AG04450 (cell line): ENCODE measurements at regions not wholly inside any gene's neighbourhood (a gene's known extent, or its start where the extent isn't known, plus 50 kb on each side); places are given as distances from the start of the nearest gene placed in this dataset.

Experiments used
- CTCF ChIA-PET: fragments of 300-600, 350-600 bp; formaldehyde crosslinking; extraction: SDS; loops from one replicate; lab custom pipeline; 2022; ENCODE audit warnings: antibody characterized with exemption, inconsistent platforms; lab: Charles Lee
- POLR2A ChIA-PET: fragments of 350-600 bp; formaldehyde crosslinking; extraction: SDS; loops from one replicate; lab custom pipeline; 2021; ENCODE audit warnings: antibody characterized with exemption, inconsistent platforms; lab: Yijun Ruan, JAX
- DNase-seq: peaks from one replicate; pipeline ENCODE4 v3.0.0-alpha.2; 2011; ENCODE audit warnings: low read depth, low spot score
- H3K27ac ChIP-seq: one replicate; pipeline ENCODE4 v1.5.1; 2012; ENCODE audit warnings: low read depth, low read length, control low read depth
- H3K27me3 ChIP-seq: one replicate; pipeline ENCODE4 v1.6.0; 2012; ENCODE audit warnings: low read length; ENCODE audit not compliant: control insufficient read depth, insufficient read depth
- H3K4me3 ChIP-seq: 2 replicates; pipeline ENCODE4 v1.5.1; 2011; ENCODE audit warnings: mild to moderate bottlenecking, low read depth, low read length, control low read depth
- H3K9me3 ChIP-seq: 2 replicates; pipeline ENCODE4 v1.5.1; 2012; ENCODE audit warnings: low read length; ENCODE audit not compliant: control insufficient read depth, insufficient read depth
- TF ChIP-seq, protein P1 (sequence below): IDR thresholded peaks from 2 replicates; pipeline ENCODE4 v1.5.1; 2011; ENCODE audit warnings: low read depth, low read length, control low read depth, inconsistent platforms

DNA sequence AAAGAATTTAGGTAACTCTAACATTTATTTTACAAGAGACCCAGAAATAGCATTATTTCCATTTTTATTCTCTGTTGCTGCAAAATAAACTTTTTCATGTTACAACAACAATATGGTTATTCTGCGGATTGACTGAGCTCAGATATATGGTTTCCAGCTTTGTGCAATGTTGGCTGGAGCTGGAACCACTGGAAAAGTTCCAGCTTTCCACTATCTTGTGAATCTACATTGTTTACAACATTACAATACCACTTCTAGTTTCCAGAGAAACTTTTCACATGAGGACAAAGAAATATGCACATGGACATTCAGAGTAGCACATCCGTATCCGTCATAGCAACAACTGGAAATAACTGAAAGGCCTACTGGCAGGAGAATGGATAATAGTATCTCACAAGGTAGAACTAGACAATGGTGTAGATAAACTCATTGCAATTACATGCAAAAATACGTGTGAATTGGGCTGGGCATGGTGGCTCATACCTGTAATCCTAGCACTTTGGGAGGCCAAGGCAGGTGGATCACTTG is 436.1 kb upstream of the ADAMTS16 start:
- POLR2A ChIA-PET: no interaction called here
- CTCF ChIA-PET: no interaction called here
- Histone ChIP-seq H3K9me3 (no peaks in the 10 kb centered on the region; the same call in 1 of the 2 replicates), H3K4me3 (no peak overlapping the region), H3K27me3 (no peaks in the 10 kb centered on the region), H3K27ac (no peak overlapping the region)
- no peak for DNase-seq
- TF ChIP-seq, protein P1, sequence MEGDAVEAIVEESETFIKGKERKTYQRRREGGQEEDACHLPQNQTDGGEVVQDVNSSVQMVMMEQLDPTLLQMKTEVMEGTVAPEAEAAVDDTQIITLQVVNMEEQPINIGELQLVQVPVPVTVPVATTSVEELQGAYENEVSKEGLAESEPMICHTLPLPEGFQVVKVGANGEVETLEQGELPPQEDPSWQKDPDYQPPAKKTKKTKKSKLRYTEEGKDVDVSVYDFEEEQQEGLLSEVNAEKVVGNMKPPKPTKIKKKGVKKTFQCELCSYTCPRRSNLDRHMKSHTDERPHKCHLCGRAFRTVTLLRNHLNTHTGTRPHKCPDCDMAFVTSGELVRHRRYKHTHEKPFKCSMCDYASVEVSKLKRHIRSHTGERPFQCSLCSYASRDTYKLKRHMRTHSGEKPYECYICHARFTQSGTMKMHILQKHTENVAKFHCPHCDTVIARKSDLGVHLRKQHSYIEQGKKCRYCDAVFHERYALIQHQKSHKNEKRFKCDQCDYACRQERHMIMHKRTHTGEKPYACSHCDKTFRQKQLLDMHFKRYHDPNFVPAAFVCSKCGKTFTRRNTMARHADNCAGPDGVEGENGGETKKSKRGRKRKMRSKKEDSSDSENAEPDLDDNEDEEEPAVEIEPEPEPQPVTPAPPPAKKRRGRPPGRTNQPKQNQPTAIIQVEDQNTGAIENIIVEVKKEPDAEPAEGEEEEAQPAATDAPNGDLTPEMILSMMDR: no peak

DNA sequence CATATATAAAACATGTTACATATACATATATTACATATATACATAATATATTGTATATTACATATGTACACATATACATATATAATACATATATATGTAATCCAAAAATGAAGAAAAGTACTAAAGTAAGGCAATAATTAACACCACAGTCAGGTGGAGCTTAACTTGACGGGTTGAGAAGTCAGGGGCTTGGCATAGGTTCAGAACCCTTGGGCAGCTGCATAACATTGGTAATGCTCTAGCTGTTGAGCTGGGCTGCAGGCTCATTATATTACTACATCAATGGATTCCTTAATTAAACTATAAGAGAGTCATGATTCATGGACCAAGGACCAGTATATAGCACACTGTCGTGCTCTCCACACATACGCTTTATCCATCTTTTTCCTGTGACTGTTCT is 435.2 kb upstream of the ADAMTS16 start:
- POLR2A ChIA-PET: no interaction called here

DNA sequence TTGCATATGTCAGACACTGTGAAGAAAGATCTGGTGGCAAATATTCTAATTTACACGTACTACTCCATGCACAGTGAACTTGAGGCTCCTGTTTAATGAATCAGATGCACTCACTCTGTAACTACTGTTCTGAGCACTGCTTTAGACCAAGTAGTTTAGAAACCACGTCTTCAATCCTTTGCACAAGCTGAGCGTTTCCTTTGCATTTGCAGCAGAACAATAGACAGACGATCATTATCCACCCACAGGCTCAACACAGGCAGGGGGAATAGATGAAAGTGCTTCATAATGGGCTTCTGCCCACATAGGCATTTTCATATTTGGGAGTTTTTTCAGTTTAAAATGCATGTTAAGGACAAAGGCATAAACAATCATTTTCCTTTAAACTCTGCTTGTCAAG is 423.3 kb upstream of the ADAMTS16 start:
- TF ChIP-seq, protein P1: no peak
- CTCF ChIA-PET: interaction anchor here (0.6 kb wide), 1 partner anchor 1484 kb away, joined by 5 read pairs; no protein-coding TSS in a partner anchor
- POLR2A ChIA-PET: no interaction called here

More for the DNA sequence above, 435.2 kb upstream of the ADAMTS16 start:
- DNase-seq: no peak
- no peak overlapping the region for H3K4me3 ChIP-seq
- TF ChIP-seq, protein P1: no peak
- no peaks in the 10 kb centered on the region for H3K27me3 ChIP-seq
- CTCF ChIA-PET: no interaction called here
- no peak overlapping the region for H3K27ac ChIP-seq
- H3K9me3 ChIP-seq: peaks cover 8% of the 10 kb centered on the region

GRCh38 chr5:4717446-4717845 is 422.7 kb upstream of the ADAMTS16 start:
- no peak for DNase-seq
- Histone ChIP-seq H3K27me3 (no peaks in the 10 kb centered on the region), H3K9me3 (peaks cover 13% of the 10 kb centered on the region; the same call in 1 of the 2 replicates), H3K27ac (no peak overlapping the region), H3K4me3 (no peak overlapping the region)
- POLR2A ChIA-PET: no interaction called here
- CTCF ChIA-PET: no interaction called here
- TF ChIP-seq, protein P1: no peak

More for the DNA sequence above, 423.3 kb upstream of the ADAMTS16 start:
- peaks cover 13% of the 10 kb centered on the region; the same call in 1 of the 2 replicates for H3K9me3 ChIP-seq
- no peak for DNase-seq
- no peak overlapping the region for H3K27ac ChIP-seq
- no peak overlapping the region for H3K4me3 ChIP-seq
- H3K27me3 ChIP-seq: no peaks in the 10 kb centered on the region

DNA sequence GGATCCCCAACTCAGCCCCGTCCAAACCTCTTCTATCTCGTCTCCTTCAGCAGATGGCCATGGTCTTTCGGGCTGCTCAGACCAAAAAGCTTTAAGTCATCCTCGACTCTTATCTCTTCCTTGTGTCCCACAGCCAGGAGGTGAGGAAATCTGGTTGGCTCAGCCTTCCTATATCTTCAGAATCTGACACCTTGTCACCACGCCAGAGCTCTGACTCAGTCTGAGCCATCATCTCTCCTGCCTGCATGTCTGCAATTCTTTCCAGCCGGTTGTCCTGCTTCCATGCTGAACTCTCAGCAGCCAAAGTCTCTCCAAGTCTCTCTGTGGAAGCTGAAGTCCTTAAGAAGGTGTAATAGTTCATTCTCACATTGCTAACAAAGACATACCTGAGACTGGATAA is 419.3 kb upstream of the ADAMTS16 start:
- ChIA-PET POLR2A (no interaction called here), CTCF (no interaction called here)

More for the DNA sequence above, 419.3 kb upstream of the ADAMTS16 start:
- no peaks in the 10 kb centered on the region for H3K27me3 ChIP-seq
- H3K9me3 ChIP-seq: peaks cover 13% of the 10 kb centered on the region; the same call in 1 of the 2 replicates
- TF ChIP-seq, protein P1: no peak
- no peak for DNase-seq
- H3K4me3 ChIP-seq: no peak overlapping the region
- no peak overlapping the region for H3K27ac ChIP-seq
